H9 (cell line): ENCODE measurements at regions not wholly inside any gene's neighbourhood (a gene's known extent, or its start where the extent isn't known, plus 50 kb on each side); places are given as distances from the start of the nearest gene placed in this dataset.

Source experiments
- DNase-seq: peaks from one replicate; pipeline ENCODE4 v3.0.0-alpha.2; 2017
- H2AFZ ChIP-seq: one replicate; pipeline ENCODE4 v1.6.1; 2013; ENCODE audit warnings: mild to moderate bottlenecking, low read length, control low read depth, moderate library complexity
- H2AK5ac ChIP-seq: 2 replicates; pipeline ENCODE4 v1.6.1; 2013; ENCODE audit warnings: low read length, control low read depth, mixed read lengths; ENCODE audit not compliant: insufficient read length
- H2BK120ac ChIP-seq: one replicate; pipeline ENCODE4 v1.6.1; 2013; ENCODE audit warnings: low read depth, mild to moderate bottlenecking, low read length, control low read depth, inconsistent platforms; ENCODE audit not compliant: poor library complexity, severe bottlenecking
- H2BK12ac ChIP-seq: 2 replicates; pipeline ENCODE4 v1.6.1; 2013; ENCODE audit warnings: low read length, control low read depth, mixed read lengths, low read depth; ENCODE audit not compliant: insufficient read length
- H2BK15ac ChIP-seq: 2 replicates; pipeline ENCODE4 v1.6.1; 2013; ENCODE audit warnings: low read depth, low read length, control low read depth
- H2BK20ac ChIP-seq: one replicate; pipeline ENCODE4 v1.6.1; 2013; ENCODE audit warnings: low read depth, mild to moderate bottlenecking, low read length, control low read depth, inconsistent platforms; ENCODE audit not compliant: poor library complexity, severe bottlenecking
- H2BK5ac ChIP-seq: 2 replicates; pipeline ENCODE4 v1.6.1; 2013; ENCODE audit warnings: low read length, control low read depth, mixed read lengths; ENCODE audit not compliant: insufficient read length
- H3K14ac ChIP-seq: 2 replicates; pipeline ENCODE4 v1.6.1; 2013; ENCODE audit warnings: low read length, control low read depth; ENCODE audit not compliant: insufficient read depth
- H3K18ac ChIP-seq: 2 replicates; pipeline ENCODE4 v1.6.1; 2013; ENCODE audit warnings: low read depth, mild to moderate bottlenecking, mixed read lengths, low read length, control low read depth; ENCODE audit not compliant: insufficient read length
- H3K23ac ChIP-seq: 2 replicates; pipeline ENCODE4 v1.6.1; 2013; ENCODE audit warnings: low read length, control low read depth, mixed read lengths, low read depth; ENCODE audit not compliant: insufficient read length
- H3K23me2 ChIP-seq: 2 replicates; pipeline ENCODE4 v1.6.1; 2013; ENCODE audit warnings: low read depth, mild to moderate bottlenecking, mixed read lengths, low read length, control low read depth; ENCODE audit not compliant: insufficient read length, poor library complexity, severe bottlenecking
- H3K27ac ChIP-seq: 2 replicates; pipeline ENCODE4 v1.5.1; 2013; ENCODE audit warnings: low read length, control low read depth, mixed read lengths, low read depth; ENCODE audit not compliant: insufficient read length
- H3K27me3 ChIP-seq: 2 replicates; pipeline ENCODE4 v1.6.1; 2013; ENCODE audit warnings: low read length, control low read depth, inconsistent platforms; ENCODE audit not compliant: insufficient read depth
- H3K4ac ChIP-seq: 2 replicates; pipeline ENCODE4 v1.6.1; 2013; ENCODE audit warnings: low read depth, mild to moderate bottlenecking, control low read depth, inconsistent platforms, low read length, moderate library complexity
- H3K4me1 ChIP-seq: 2 replicates; pipeline ENCODE4 v1.6.1; 2013; ENCODE audit warnings: low read length, control low read depth, inconsistent platforms; ENCODE audit not compliant: insufficient read depth
- H3K4me2 ChIP-seq: 2 replicates; pipeline ENCODE4 v1.6.1; 2013; ENCODE audit warnings: low read length, control low read depth, mixed read lengths; ENCODE audit not compliant: insufficient read length, insufficient read depth
- H3K56ac ChIP-seq: 2 replicates; pipeline ENCODE4 v1.6.1; 2013; ENCODE audit warnings: low read depth, mild to moderate bottlenecking, mixed read lengths, low read length, control low read depth; ENCODE audit not compliant: insufficient read length
- H3K79me1 ChIP-seq: 2 replicates; pipeline ENCODE4 v1.6.1; 2013; ENCODE audit warnings: low read depth, mild to moderate bottlenecking, moderate library complexity, low read length, control low read depth, inconsistent platforms; ENCODE audit not compliant: insufficient read depth, poor library complexity, severe bottlenecking
- H3K79me2 ChIP-seq: 2 replicates; pipeline ENCODE4 v1.6.1; 2013; ENCODE audit warnings: low read length, control low read depth, inconsistent platforms; ENCODE audit not compliant: insufficient read depth
- H3K9ac ChIP-seq: 2 replicates; pipeline ENCODE4 v1.6.1; 2013; ENCODE audit warnings: low read length, control low read depth, mixed read lengths; ENCODE audit not compliant: insufficient read length; ENCODE audit errors: extremely low read depth
- H3K9me3 ChIP-seq: one replicate; pipeline ENCODE4 v1.6.1; 2013; ENCODE audit warnings: low read depth, low read length, inconsistent platforms; ENCODE audit not compliant: control insufficient read depth
- H3T11ph ChIP-seq: one replicate; pipeline ENCODE4 v1.6.1; 2013; ENCODE audit warnings: mild to moderate bottlenecking, low read length, control low read depth, inconsistent platforms
- H4K20me1 ChIP-seq: one replicate; pipeline ENCODE4 v1.6.1; 2013; ENCODE audit not compliant: control insufficient read depth, insufficient read length, insufficient read depth
- H4K5ac ChIP-seq: 2 replicates; pipeline ENCODE4 v1.6.1; 2013; ENCODE audit warnings: low read depth, mild to moderate bottlenecking, mixed read lengths, low read length, control low read depth; ENCODE audit not compliant: insufficient read length
- H4K8ac ChIP-seq: replicated peaks from 2 replicates; pipeline ENCODE4 v1.6.1; 2013; ENCODE audit warnings: low read length, control low read depth, mixed read lengths, low read depth; ENCODE audit not compliant: insufficient read length
- H4K91ac ChIP-seq: 2 replicates; pipeline ENCODE4 v1.6.1; 2013; ENCODE audit warnings: low read depth, mild to moderate bottlenecking, moderate library complexity, mixed read lengths, low read length, control low read depth; ENCODE audit not compliant: insufficient read length
- H3K27ac Mint-ChIP-seq, 3 experiments: 2 replicates in 2 of 3; 3 replicates in 1 of 3; pipeline ENCODE4 v1.8.0; 2020 to 2021; ENCODE audit warnings: mixed read lengths in 3 of 3, mild to moderate bottlenecking in 1 of 3, moderate library complexity in 1 of 3
- H3K27me3 Mint-ChIP-seq: 2 replicates; pipeline ENCODE4 v1.8.0; 2021; ENCODE audit warnings: low read depth, mild to moderate bottlenecking, moderate library complexity, mixed read lengths
- H3K36me3 Mint-ChIP-seq, 3 experiments: 2 replicates in 2 of 3; 3 replicates in 1 of 3; pipeline ENCODE4 v1.8.0; 2020 to 2021; ENCODE audit warnings: low read depth in 3 of 3, mixed read lengths in 3 of 3; ENCODE audit not compliant: insufficient read depth in 1 of 3
- H3K4me1 Mint-ChIP-seq, 2 experiments: 2 replicates each; pipeline ENCODE4 v1.8.0; 2020; ENCODE audit warnings: mixed read lengths in 2 of 2
- H3K4me3 Mint-ChIP-seq, 2 experiments: 2 replicates in 1 of 2; 3 replicates in 1 of 2; pipeline ENCODE4 v1.8.0; 2020 to 2021; ENCODE audit warnings: mild to moderate bottlenecking in 2 of 2, mixed read lengths in 2 of 2, moderate library complexity in 1 of 2
- H3K9me3 Mint-ChIP-seq, 2 experiments: 2 replicates in 1 of 2; 3 replicates in 1 of 2; pipeline ENCODE4 v1.8.0; 2020; ENCODE audit warnings: mild to moderate bottlenecking in 2 of 2, mixed read lengths in 2 of 2, moderate library complexity in 1 of 2
- WGBS: extraction: QIAGEN DNeasy Blood & Tissue Kit; methylation state at CpG from one replicate; pipeline ENCODE4 v1.1.7; 2013; ENCODE audit warnings: missing lambda C conversion rate, low lambda C conversion rate, mixed read lengths; ENCODE audit not compliant: insufficient read length; ENCODE audit errors: extremely low coverage; 5-methylcytosine and 5-hydroxymethylcytosine counted together
- TF ChIP-seq, protein P1 (sequence below): fragments of 200-600 bp; sonication (generic); conservative IDR thresholded peaks from 3 replicates; pipeline ENCODE4 v1.8.0; 2021; ENCODE audit warnings: antibody characterized with exemption, mild to moderate bottlenecking

DNA sequence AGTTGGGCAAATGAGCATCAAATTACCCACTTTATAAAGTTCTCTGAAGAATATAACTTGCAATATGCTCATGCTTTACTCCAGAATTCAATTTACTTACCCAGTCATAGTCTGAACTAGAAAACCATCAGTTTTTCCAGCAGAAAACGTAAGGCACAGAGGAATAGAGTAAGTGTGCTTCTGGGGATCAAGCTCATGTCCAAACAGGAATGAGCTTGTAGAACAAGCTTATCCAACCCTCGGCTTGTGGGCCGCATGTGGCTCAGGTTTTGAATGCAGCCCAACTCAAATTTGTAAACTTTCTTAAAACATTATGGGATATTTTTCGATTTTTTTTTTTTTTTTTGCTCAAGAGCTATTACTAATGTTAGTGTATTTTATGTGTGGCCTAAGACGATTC, 308.5 kb upstream of the KLF12 start:
- no CpG with 5 or more reads among the region's 5 CpGs for WGBS
- TF ChIP-seq, protein P1, sequence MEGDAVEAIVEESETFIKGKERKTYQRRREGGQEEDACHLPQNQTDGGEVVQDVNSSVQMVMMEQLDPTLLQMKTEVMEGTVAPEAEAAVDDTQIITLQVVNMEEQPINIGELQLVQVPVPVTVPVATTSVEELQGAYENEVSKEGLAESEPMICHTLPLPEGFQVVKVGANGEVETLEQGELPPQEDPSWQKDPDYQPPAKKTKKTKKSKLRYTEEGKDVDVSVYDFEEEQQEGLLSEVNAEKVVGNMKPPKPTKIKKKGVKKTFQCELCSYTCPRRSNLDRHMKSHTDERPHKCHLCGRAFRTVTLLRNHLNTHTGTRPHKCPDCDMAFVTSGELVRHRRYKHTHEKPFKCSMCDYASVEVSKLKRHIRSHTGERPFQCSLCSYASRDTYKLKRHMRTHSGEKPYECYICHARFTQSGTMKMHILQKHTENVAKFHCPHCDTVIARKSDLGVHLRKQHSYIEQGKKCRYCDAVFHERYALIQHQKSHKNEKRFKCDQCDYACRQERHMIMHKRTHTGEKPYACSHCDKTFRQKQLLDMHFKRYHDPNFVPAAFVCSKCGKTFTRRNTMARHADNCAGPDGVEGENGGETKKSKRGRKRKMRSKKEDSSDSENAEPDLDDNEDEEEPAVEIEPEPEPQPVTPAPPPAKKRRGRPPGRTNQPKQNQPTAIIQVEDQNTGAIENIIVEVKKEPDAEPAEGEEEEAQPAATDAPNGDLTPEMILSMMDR, result no peak

More for the DNA sequence above, 308.5 kb upstream of the KLF12 start:
- H3K9me3 ChIP-seq, result no peaks in the 10 kb centered on the region
- H3K23me2 ChIP-seq, result no peaks in the 10 kb centered on the region
- H4K8ac ChIP-seq, result no peak overlapping the region
- H2BK20ac ChIP-seq, result no peak overlapping the region
- no peak overlapping the region for H3K4ac ChIP-seq
- Mint-ChIP-seq H3K9me3 (peaks cover 0 to 2% of the 10 kb centered on the region in 2 experiments; a peak in 1 of 5 replicates), H3K4me3 (no peak overlapping the region), H3K27me3 (no peaks in the 10 kb centered on the region), H3K4me1 (peaks cover 4 to 10% of the 10 kb centered on the region in 2 experiments), H3K36me3 (no peaks in the 10 kb centered on the region), H3K27ac (no peak overlapping the region)
- H2BK12ac ChIP-seq, result no peak overlapping the region
- H2BK120ac ChIP-seq, result no peak overlapping the region
- no peak overlapping the region for H3K9ac ChIP-seq
- H3K18ac ChIP-seq, result no peak overlapping the region
- H3K79me2 ChIP-seq, result no peaks in the 10 kb centered on the region
- H2AFZ ChIP-seq, result no peak overlapping the region
- no peak overlapping the region for H3K14ac ChIP-seq
- H3K4me1 ChIP-seq, result no peaks in the 10 kb centered on the region
- H2BK5ac ChIP-seq, result no peak overlapping the region
- H4K91ac ChIP-seq, result no peak overlapping the region
- no peak overlapping the region for H3T11ph ChIP-seq
- no peaks in the 10 kb centered on the region for H3K27me3 ChIP-seq
- no peak overlapping the region for H2BK15ac ChIP-seq
- DNase-seq, result no peak
- H3K56ac ChIP-seq, result no peak overlapping the region
- H3K4me2 ChIP-seq, result no peak overlapping the region
- H2AK5ac ChIP-seq, result no peak overlapping the region
- no peaks in the 10 kb centered on the region for H3K79me1 ChIP-seq
- no peaks in the 10 kb centered on the region for H4K20me1 ChIP-seq
- H3K23ac ChIP-seq, result no peak overlapping the region
- no peak overlapping the region for H3K27ac ChIP-seq
- H4K5ac ChIP-seq, result no peak overlapping the region
